Mesothelial cell of epicardium (in vitro differentiated cells): ENCODE measurements at regions not wholly inside any gene's neighbourhood (a gene's known extent, or its start where the extent isn't known, plus 50 kb on each side); places are given as distances from the start of the nearest gene placed in this dataset.

Source experiments
- DNase-seq, 2 experiments: peaks; one replicate each; pipeline ENCODE4 v3.0.0; 2021; ENCODE audit warnings: low spot score in 2 of 2; ENCODE audit not compliant: unreplicated experiment in 2 of 2
- H3K27ac Mint-ChIP-seq: 2 replicates; pipeline ENCODE4 v1.8.0; 2021; ENCODE audit warnings: mixed read lengths
- H3K27me3 Mint-ChIP-seq: 2 replicates; pipeline ENCODE4 v1.8.0; 2021; ENCODE audit warnings: low read depth, mixed read lengths
- H3K36me3 Mint-ChIP-seq: 2 replicates; pipeline ENCODE4 v1.8.0; 2021; ENCODE audit warnings: mixed read lengths
- H3K4me1 Mint-ChIP-seq: 2 replicates; pipeline ENCODE4 v1.8.0; 2021; ENCODE audit warnings: mixed read lengths
- H3K4me3 Mint-ChIP-seq: 2 replicates; pipeline ENCODE4 v1.8.0; 2021; ENCODE audit warnings: mild to moderate bottlenecking, moderate library complexity, mixed read lengths
- H3K9me3 Mint-ChIP-seq: 2 replicates; pipeline ENCODE4 v1.8.0; 2021; ENCODE audit warnings: mixed read lengths
- TF ChIP-seq, protein P1 (sequence below): fragments of 200-600 bp; sonication (generic); IDR thresholded peaks from one replicate; pipeline ENCODE4 v1.5.0; 2021; ENCODE audit warnings: antibody characterized with exemption; ENCODE audit not compliant: unreplicated experiment

DNA sequence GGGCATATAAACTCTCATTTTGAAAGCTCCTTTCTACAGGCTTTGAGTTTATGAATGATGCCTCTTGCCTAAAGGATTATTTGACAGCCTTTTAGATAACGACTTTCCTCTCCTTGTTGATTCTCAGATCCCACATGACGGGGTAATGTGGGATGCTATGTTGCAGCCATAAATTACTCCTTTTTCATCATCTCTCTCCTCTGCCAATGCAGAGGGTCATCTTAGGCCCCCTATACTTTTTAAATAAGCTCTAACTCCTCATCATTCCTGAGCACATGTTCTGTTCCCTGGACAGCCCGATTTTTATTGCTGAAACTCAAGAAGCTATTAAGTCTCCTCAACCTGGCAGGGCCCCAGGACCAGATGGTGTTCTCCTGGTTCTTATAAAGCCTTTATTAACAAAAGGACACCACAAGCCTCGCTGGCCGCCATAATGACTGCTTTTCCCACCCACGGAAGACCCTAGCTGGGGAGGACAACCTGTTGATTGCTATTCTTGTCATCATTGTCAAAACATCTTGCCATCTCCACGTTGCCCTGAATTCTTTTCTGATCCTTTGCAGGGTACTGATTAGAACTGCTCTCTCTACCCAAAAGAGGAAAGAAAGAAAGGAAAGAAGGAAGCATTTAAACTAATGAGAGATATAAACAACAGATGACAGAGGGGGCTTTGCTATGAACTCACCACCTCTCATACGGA, 150.7 kb downstream of the DHX15 start:
- Mint-ChIP-seq H3K9me3 (peaks cover 4% of the 10 kb centered on the region), H3K27me3 (peaks cover 48% of the 10 kb centered on the region), H3K27ac (no peak overlapping the region), H3K4me1 (peaks cover 7% of the 10 kb centered on the region), H3K36me3 (peaks cover 2% of the 10 kb centered on the region), H3K4me3 (no peak overlapping the region)
- DNase-seq, result no peak
- TF ChIP-seq, protein P1, sequence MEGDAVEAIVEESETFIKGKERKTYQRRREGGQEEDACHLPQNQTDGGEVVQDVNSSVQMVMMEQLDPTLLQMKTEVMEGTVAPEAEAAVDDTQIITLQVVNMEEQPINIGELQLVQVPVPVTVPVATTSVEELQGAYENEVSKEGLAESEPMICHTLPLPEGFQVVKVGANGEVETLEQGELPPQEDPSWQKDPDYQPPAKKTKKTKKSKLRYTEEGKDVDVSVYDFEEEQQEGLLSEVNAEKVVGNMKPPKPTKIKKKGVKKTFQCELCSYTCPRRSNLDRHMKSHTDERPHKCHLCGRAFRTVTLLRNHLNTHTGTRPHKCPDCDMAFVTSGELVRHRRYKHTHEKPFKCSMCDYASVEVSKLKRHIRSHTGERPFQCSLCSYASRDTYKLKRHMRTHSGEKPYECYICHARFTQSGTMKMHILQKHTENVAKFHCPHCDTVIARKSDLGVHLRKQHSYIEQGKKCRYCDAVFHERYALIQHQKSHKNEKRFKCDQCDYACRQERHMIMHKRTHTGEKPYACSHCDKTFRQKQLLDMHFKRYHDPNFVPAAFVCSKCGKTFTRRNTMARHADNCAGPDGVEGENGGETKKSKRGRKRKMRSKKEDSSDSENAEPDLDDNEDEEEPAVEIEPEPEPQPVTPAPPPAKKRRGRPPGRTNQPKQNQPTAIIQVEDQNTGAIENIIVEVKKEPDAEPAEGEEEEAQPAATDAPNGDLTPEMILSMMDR, result no peak

DNA sequence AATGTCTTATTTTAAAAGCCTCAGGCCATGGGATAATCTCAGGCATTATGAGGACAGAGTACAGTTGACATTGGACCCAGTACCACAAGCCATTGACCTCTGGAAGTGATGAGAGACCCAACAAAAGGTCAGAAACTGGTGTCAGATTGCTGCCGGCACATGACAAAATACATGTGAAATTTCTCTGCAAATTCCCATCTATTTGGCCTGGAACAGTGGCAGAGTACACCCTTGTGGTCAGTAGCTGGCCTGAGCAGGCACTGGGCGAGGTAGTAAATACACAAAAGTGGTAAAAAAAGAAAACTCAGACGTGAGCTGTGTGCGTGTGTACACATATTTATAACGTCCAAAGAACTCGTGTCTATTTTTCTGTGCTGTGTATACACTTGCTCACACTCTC, 155.5 kb downstream of the DHX15 start:
- peaks cover 9% of the 10 kb centered on the region for H3K9me3 Mint-ChIP-seq
- no peak overlapping the region for H3K27ac Mint-ChIP-seq
- no peak for DNase-seq
- peaks cover 2% of the 10 kb centered on the region for H3K36me3 Mint-ChIP-seq
- peaks cover 32% of the 10 kb centered on the region for H3K27me3 Mint-ChIP-seq
- H3K4me1 Mint-ChIP-seq, result peaks cover 22% of the 10 kb centered on the region
- TF ChIP-seq, protein P1, result no peak
- no peak overlapping the region for H3K4me3 Mint-ChIP-seq

DNA sequence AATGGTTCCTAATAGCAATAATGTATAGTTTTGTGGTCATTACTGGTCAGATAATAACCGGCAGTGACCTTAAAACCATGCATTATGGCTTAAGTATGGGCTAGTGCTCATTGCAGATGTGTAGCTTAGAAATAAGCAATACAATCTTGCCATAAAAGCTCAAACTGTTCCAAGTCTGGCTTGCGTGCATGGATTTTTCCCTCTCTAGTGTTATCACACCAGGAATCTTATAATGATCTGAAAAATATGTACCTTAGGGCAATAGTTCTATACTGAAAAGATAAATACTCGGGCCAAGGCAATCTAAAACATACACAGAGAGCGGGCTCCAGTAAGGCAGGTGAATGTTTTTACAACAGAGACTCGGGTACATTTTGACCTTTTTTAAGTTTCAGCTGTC, 157.8 kb downstream of the DHX15 start:
- H3K4me3 Mint-ChIP-seq, result no peak overlapping the region
- DNase-seq, result no peak
- H3K4me1 Mint-ChIP-seq, result peaks cover 17% of the 10 kb centered on the region

DNA sequence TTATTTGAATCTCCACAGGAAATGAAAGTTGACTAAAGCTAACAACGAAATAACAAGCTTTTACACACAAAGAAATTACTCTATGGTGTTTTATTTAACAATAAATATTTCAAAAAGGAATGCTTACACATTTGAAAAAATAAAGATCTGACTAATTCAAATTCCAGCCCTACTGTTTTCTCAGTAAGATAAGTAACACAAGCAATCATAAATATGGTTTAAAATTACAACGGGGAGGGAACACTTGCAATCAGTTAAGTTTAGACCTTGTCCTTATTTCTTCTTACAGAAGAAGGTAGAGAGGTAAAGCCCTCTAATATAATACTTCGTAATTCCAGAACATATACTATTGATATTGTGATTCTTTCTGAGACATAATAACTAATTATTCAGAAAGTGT, 158.5 kb downstream of the DHX15 start:
- no peak overlapping the region for H3K27ac Mint-ChIP-seq
- no peak overlapping the region for H3K4me3 Mint-ChIP-seq
- DNase-seq, result no peak
- H3K36me3 Mint-ChIP-seq, result peaks cover 2% of the 10 kb centered on the region
- peaks cover 14% of the 10 kb centered on the region for H3K27me3 Mint-ChIP-seq
- TF ChIP-seq, protein P1, result no peak
- peaks cover 9% of the 10 kb centered on the region for H3K9me3 Mint-ChIP-seq
- peaks cover 17% of the 10 kb centered on the region for H3K4me1 Mint-ChIP-seq

More for the DNA sequence above, 157.8 kb downstream of the DHX15 start:
- Mint-ChIP-seq H3K27me3 (peaks cover 17% of the 10 kb centered on the region), H3K27ac (no peak overlapping the region), H3K9me3 (peaks cover 9% of the 10 kb centered on the region), H3K36me3 (peaks cover 2% of the 10 kb centered on the region)
- TF ChIP-seq, protein P1, result no peak

DNA sequence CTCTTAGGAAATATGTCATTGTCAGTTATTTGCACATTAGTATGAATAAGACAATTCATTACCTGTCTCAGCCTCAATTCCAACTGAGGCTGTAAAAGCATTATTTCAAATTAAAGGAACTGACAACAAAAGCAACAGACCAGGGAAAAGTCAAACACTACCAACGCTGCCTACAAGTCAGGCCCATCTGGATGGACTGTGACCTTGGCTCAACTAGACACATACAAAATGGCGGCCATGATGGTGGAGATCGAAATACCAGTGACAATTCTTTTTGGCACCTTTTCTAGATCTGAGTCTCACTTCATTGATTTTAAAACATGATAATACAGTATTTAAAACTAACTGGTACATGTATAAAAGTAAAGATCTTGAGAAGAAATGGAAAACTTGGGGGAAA, 160.7 kb downstream of the DHX15 start:
- Mint-ChIP-seq H3K4me3 (no peak overlapping the region), H3K36me3 (no peaks in the 10 kb centered on the region), H3K27me3 (peaks cover 18% of the 10 kb centered on the region), H3K4me1 (peaks cover 19% of the 10 kb centered on the region), H3K27ac (no peak overlapping the region), H3K9me3 (peaks cover 5% of the 10 kb centered on the region)
- TF ChIP-seq, protein P1, result no peak
- DNase-seq, result no peak
